Naive thymus-derived CD4-positive, alpha-beta T cell (primary cell): ENCODE measurements at regions not wholly inside any gene's neighbourhood (a gene's known extent, or its start where the extent isn't known, plus 50 kb on each side); places are given as distances from the start of the nearest gene placed in this dataset.

Experiments used
- ATAC-seq: fragments of 150-1000 bp; cut with Tn5 transposase; 2 replicates; pipeline ENCODE4 v1.10.0; 2021; ENCODE audit warnings: mild to moderate bottlenecking, moderate library complexity
- CTCF ChIA-PET: fragments of 350-600 bp; sonication (Branson Sonifier 250); formaldehyde crosslinking; loops from one replicate; lab custom pipeline; 2021; ENCODE audit warnings: antibody characterized with exemption; lab: Charles Lee
- POLR2A ChIA-PET: fragments of 350-600 bp; sonication (Branson Sonifier 250); formaldehyde crosslinking; loops from one replicate; lab custom pipeline; 2021; ENCODE audit warnings: antibody characterized with exemption, inconsistent platforms; lab: Charles Lee
- DNase-seq, 9 donors: peaks; one replicate each; pipeline versions ENCODE4 v3.0.0 to v3.0.0-alpha.2; 2020 to 2022; ENCODE audit warnings: mixed read lengths in 1 of 9
- H3K27ac ChIP-seq: one replicate; pipeline ENCODE4 v1.7.0; 2013; ENCODE audit warnings: mild to moderate bottlenecking, low read depth, low read length, moderate library complexity
- H3K27me3 ChIP-seq, 2 donors: one replicate each; pipeline ENCODE4 v1.7.0; 2013; ENCODE audit warnings: low read length in 2 of 2, mild to moderate bottlenecking in 2 of 2, moderate library complexity in 2 of 2; ENCODE audit not compliant: control insufficient read depth in 2 of 2, insufficient read depth in 2 of 2
- H3K36me3 ChIP-seq, 3 experiments: 1 replicate in 2 of 3; 2 replicates in 1 of 3; pipeline ENCODE4 v1.7.0; 2013; ENCODE audit warnings: low read length in 3 of 3, mild to moderate bottlenecking in 3 of 3, moderate library complexity in 1 of 3; ENCODE audit not compliant: insufficient read depth in 3 of 3, control insufficient read depth in 2 of 3
- H3K4me1 ChIP-seq, 2 donors: one replicate each; pipeline ENCODE4 v1.7.0; 2013; ENCODE audit warnings: low read length in 2 of 2, mild to moderate bottlenecking in 2 of 2, moderate library complexity in 1 of 2; ENCODE audit not compliant: control insufficient read depth in 2 of 2, insufficient read depth in 2 of 2
- H3K4me3 ChIP-seq: 2 replicates; pipeline ENCODE4 v1.7.0; 2013; ENCODE audit warnings: mild to moderate bottlenecking, low read length
- H3K9me3 ChIP-seq, 3 experiments: 1 replicate in 2 of 3; 2 replicates in 1 of 3; pipeline ENCODE4 v1.7.0; 2013; ENCODE audit warnings: low read length in 3 of 3; ENCODE audit not compliant: control insufficient read depth in 2 of 3
- H3K27ac Mint-ChIP-seq, 9 donors: one replicate each; pipeline ENCODE4 v1.8.0; 2020 to 2022; ENCODE audit warnings: mixed read lengths in 9 of 9, mild to moderate bottlenecking in 8 of 9, moderate library complexity in 5 of 9, inconsistent platforms in 2 of 9
- H3K27me3 Mint-ChIP-seq, 5 donors: one replicate each; pipeline ENCODE4 v1.8.0; 2021 to 2022; ENCODE audit warnings: mixed read lengths in 5 of 5, mild to moderate bottlenecking in 1 of 5
- H3K36me3 Mint-ChIP-seq, 5 donors: one replicate each; pipeline ENCODE4 v1.8.0; 2020 to 2022; ENCODE audit warnings: mixed read lengths in 5 of 5, mild to moderate bottlenecking in 3 of 5, inconsistent platforms in 1 of 5
- H3K4me1 Mint-ChIP-seq, 7 donors: one replicate each; pipeline ENCODE4 v1.8.0; 2020 to 2022; ENCODE audit warnings: mixed read lengths in 7 of 7, mild to moderate bottlenecking in 3 of 7, inconsistent platforms in 1 of 7
- H3K4me3 Mint-ChIP-seq, 10 donors: one replicate each; pipeline ENCODE4 v1.8.0; 2020 to 2022; ENCODE audit warnings: mild to moderate bottlenecking in 10 of 10, mixed read lengths in 10 of 10, moderate library complexity in 6 of 10, inconsistent platforms in 2 of 10
- H3K9me3 Mint-ChIP-seq, 11 donors: one replicate each; pipeline ENCODE4 v1.8.0; 2020 to 2022; ENCODE audit warnings: mixed read lengths in 11 of 11, mild to moderate bottlenecking in 4 of 11, inconsistent platforms in 1 of 11, moderate library complexity in 1 of 11
- intact Hi-C, 2 donors: fragments of 100-400 bp; cut with micrococcal nuclease; formaldehyde crosslinking; loops; one replicate each; pipeline ENCODE4 v1.15.1; 2023

DNA sequence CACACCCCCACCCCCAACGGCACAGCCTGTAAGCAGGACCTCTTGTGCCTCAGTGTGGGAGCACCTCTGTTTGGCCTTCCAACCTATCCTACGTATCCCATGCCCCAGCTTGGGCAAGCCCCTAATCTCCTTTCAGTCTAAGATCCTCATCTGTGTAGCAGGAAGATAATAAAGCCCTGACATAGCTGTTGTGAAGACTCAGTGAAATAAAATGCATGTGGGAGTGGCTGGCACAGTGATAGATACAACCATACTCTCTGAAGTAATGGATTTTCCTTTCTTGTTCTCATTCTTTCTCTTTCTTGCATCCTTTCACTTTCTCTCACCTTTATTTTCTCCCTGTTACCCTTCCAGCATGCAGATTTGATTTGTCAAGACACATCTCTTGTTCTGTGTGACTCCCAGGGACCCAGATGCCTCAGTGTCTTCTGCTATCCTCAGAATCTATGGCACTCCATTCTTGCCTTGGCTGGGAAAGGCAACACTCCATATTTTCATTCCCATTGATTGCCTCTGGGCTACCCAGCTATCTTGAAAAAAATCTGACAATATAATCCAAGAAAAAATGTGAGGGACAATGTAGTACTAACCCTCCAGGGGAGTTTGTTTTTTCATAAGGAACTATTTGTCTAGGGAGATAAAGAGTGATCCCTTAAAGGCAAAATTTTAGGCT is 207.2 kb upstream of the SETBP1 start:
- Mint-ChIP-seq H3K27ac (no peak overlapping the region), H3K36me3 (peaks cover 0 to 1% (median 0%) of the 10 kb centered on the region in 5 donors), H3K9me3 (peaks cover 0 to 25% (median 5%) of the 10 kb centered on the region in 11 donors), H3K4me3 (no peak overlapping the region), H3K4me1 (no peaks in the 10 kb centered on the region), H3K27me3 (peaks cover 0 to 3% (median 0%) of the 10 kb centered on the region in 5 donors)
- Histone ChIP-seq H3K4me3 (no peak overlapping the region), H3K27me3 (no peaks in the 10 kb centered on the region), H3K27ac (no peak overlapping the region), H3K9me3 (no peaks in the 10 kb centered on the region), H3K4me1 (no peaks in the 10 kb centered on the region), H3K36me3 (no peaks in the 10 kb centered on the region)
- intact Hi-C loops, result no loop called here
- ChIA-PET CTCF (no interaction called here), POLR2A (no interaction called here)
- no peak for DNase-seq
- no peak for ATAC-seq

DNA sequence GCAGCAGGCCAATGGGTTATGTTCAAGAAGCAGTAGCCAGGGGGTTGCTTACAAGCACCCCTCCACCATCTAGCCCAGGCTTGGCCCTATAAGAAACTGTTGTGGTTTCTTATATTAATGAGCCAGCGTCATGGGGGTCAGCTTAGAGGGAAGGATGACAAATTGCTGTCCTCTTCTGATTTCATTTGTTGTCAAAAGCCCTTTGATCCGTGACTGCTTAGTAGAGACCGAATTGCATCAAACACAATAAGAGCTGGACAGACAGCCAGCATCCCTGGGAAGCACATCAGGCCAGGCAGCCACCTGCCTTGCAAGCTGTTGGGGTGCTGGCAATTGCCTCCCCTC is 206.6 kb upstream of the SETBP1 start:
- ChIA-PET POLR2A (no interaction called here), CTCF (no interaction called here)
- Mint-ChIP-seq H3K4me1 (no peaks in the 10 kb centered on the region), H3K9me3 (peaks cover 0 to 28% (median 9%) of the 10 kb centered on the region in 11 donors), H3K27me3 (peaks cover 0 to 3% (median 0%) of the 10 kb centered on the region in 5 donors), H3K36me3 (peaks cover 0 to 4% (median 0%) of the 10 kb centered on the region in 5 donors), H3K4me3 (no peak overlapping the region), H3K27ac (no peak overlapping the region)
- Histone ChIP-seq H3K27me3 (no peaks in the 10 kb centered on the region), H3K36me3 (no peaks in the 10 kb centered on the region), H3K27ac (no peak overlapping the region), H3K4me1 (no peaks in the 10 kb centered on the region), H3K9me3 (no peaks in the 10 kb centered on the region), H3K4me3 (no peak overlapping the region)
- intact Hi-C loops, result no loop called here
- no peak for DNase-seq
- no peak for ATAC-seq

DNA sequence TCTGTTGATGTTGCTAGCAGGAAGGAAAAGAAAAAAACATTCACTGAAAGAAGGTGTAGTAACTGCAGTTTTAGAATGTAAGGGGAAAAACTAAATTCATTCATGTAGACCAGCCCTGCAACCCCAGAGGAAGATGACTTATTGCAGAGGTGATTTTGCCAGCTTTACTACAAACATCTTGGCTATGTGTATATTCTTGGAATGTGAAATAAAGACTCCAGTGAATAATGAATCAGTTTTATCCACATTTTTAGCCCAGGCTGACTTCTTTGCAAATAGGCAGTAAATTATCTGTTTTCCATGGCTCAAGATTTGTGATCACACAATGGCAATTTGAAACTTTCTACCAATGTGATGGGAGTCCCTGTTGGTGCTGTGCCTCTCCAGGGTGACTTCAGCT is 206.1 kb upstream of the SETBP1 start:
- intact Hi-C loops, result no loop called here
- DNase-seq, result no peak
- ATAC-seq, result no peak
- H3K4me1 Mint-ChIP-seq, result no peaks in the 10 kb centered on the region
- POLR2A ChIA-PET, result no interaction called here
- H3K27me3 Mint-ChIP-seq, result peaks cover 0 to 3% (median 0%) of the 10 kb centered on the region in 5 donors
- Histone ChIP-seq H3K27me3 (no peaks in the 10 kb centered on the region), H3K9me3 (no peaks in the 10 kb centered on the region), H3K4me1 (no peaks in the 10 kb centered on the region), H3K36me3 (no peaks in the 10 kb centered on the region), H3K27ac (no peak overlapping the region), H3K4me3 (no peak overlapping the region)
- H3K4me3 Mint-ChIP-seq, result no peak overlapping the region
- CTCF ChIA-PET, result no interaction called here
- H3K27ac Mint-ChIP-seq, result no peak overlapping the region
- peaks cover 0 to 28% (median 10%) of the 10 kb centered on the region in 11 donors for H3K9me3 Mint-ChIP-seq
- H3K36me3 Mint-ChIP-seq, result peaks cover 0 to 4% (median 0%) of the 10 kb centered on the region in 5 donors

DNA sequence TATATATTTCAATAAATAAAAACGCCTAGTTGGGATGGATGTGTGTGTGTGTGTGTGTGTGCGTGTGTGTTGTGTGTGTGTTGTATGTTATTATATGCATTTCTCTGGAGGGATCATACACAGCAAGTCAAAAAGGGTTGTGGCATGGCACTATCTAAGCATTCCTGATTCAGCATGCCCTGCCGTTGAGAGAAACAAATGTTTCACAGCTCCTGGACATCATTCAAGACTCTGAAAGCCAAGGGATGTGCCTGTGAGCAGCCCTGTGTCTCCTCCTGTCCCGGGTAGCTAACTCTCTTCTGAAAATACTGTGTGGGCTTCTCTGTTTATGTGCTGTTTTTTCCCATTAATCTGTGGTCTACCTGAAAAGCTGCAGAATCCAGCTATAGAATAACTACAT is 197.9 kb upstream of the SETBP1 start:
- H3K4me1 Mint-ChIP-seq, result no peaks in the 10 kb centered on the region
- Histone ChIP-seq H3K27ac (no peak overlapping the region), H3K4me3 (no peak overlapping the region), H3K9me3 (no peaks in the 10 kb centered on the region), H3K4me1 (no peaks in the 10 kb centered on the region), H3K27me3 (no peaks in the 10 kb centered on the region), H3K36me3 (no peaks in the 10 kb centered on the region)
- intact Hi-C loops, result no loop called here
- DNase-seq, result no peak
- ChIA-PET POLR2A (no interaction called here), CTCF (no interaction called here)
- peaks cover 0 to 4% (median 0%) of the 10 kb centered on the region in 5 donors for H3K36me3 Mint-ChIP-seq
- H3K9me3 Mint-ChIP-seq, result peaks cover 1 to 38% (median 17%) of the 10 kb centered on the region in 11 donors
- no peak for ATAC-seq
- H3K4me3 Mint-ChIP-seq, result no peak overlapping the region
- H3K27ac Mint-ChIP-seq, result no peak overlapping the region
- H3K27me3 Mint-ChIP-seq, result no peaks in the 10 kb centered on the region

DNA sequence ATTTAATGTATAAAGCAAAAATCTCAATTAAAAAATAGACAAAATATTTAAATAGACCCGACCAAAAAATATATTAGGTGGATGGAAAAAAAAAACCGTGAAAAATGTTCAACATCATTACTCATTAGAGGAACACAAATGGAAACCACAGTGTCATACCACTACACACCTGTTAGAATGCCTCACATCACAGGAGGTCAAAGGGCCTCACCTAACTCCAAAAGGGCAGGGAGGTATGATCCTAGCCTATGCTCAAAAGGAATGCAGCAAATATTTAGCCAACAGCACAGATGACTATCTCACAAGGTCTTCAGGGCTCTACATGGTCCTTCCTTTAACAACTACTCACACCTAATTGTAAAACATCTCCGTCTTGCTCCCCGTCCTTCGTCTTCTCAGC is 185.5 kb upstream of the SETBP1 start:
- DNase-seq (no peak), ATAC-seq (no peak)
- Histone ChIP-seq H3K9me3 (no peaks in the 10 kb centered on the region), H3K4me1 (no peaks in the 10 kb centered on the region), H3K27me3 (no peaks in the 10 kb centered on the region), H3K27ac (no peak overlapping the region), H3K4me3 (no peak overlapping the region), H3K36me3 (no peaks in the 10 kb centered on the region)
- CTCF ChIA-PET, result no interaction called here
- H3K9me3 Mint-ChIP-seq, result peaks cover 0 to 10% (median 0%) of the 10 kb centered on the region in 11 donors
- no peaks in the 10 kb centered on the region for H3K36me3 Mint-ChIP-seq
- H3K27me3 Mint-ChIP-seq, result no peaks in the 10 kb centered on the region
- POLR2A ChIA-PET, result no interaction called here
- H3K27ac Mint-ChIP-seq, result no peak overlapping the region
- H3K4me1 Mint-ChIP-seq, result peaks cover 0 to 11% (median 0%) of the 10 kb centered on the region in 7 donors
- intact Hi-C loops, result no loop called here
- H3K4me3 Mint-ChIP-seq, result no peak overlapping the region

DNA sequence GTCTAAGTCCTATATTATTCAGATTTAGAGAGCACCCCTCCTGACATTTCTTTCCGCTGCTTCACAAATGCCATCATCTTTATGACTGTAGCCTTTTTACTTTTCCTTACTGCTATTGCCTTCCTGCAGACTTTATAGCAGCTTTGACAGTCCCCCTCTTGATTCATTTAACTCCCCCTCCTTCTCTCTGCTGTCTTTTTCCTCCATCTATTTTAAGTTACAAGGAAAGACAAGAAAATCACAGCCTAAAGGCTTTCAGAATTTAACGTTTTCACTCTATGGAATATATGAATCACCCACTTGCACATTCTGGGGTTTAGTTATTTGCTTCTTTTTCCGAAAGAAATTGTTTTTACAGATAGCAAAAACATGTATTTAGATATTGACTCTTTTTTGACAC is 183.4 kb upstream of the SETBP1 start:
- Mint-ChIP-seq H3K27ac (no peak overlapping the region), H3K4me3 (no peak overlapping the region), H3K9me3 (peaks cover 0 to 7% (median 0%) of the 10 kb centered on the region in 11 donors), H3K27me3 (no peaks in the 10 kb centered on the region), H3K36me3 (no peaks in the 10 kb centered on the region), H3K4me1 (peaks cover 0 to 25% (median 5%) of the 10 kb centered on the region in 7 donors)
- intact Hi-C loops, result no loop called here
- CTCF ChIA-PET, result no interaction called here
- H3K27ac ChIP-seq, result no peak overlapping the region
- no peaks in the 10 kb centered on the region for H3K27me3 ChIP-seq
- ATAC-seq (no peak), DNase-seq (no peak)
- H3K9me3 ChIP-seq, result no peaks in the 10 kb centered on the region
- no peaks in the 10 kb centered on the region for H3K4me1 ChIP-seq
- no peaks in the 10 kb centered on the region for H3K36me3 ChIP-seq
- POLR2A ChIA-PET, result no interaction called here
- H3K4me3 ChIP-seq, result no peak overlapping the region

DNA sequence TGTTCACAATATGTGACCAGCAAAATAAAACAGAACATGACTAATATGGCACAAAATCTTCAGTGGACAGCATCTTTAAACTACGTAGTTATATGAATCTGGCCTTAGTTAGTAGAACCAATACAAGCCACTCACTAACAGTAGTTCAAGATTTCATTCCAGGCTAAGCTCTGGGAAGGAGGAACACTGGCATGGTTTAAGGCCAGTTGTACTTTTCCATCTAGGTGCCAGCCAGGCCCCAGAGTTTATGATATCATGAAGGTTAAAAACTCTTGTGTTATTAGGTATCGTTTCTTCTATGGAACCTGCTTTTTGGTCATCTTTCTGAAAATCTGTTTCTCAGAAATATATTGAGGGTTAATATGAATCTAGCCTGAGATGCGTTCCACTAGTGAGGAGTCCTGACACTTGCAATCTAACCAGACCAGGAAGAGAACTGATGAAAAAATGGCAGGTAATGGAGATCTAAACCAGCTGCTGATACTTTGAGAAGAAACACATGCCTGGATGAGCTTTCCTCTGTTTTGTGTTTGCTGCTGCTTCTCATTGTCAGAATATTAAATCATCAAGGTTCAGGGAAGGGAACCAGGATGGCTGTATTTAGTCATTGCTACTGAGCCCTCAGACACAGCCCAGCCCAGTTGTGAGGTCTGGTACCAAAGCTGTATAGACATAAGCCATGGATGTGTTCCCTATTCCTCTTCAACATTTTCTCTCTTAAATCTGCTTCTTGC is 182.8 kb upstream of the SETBP1 start:
- Histone ChIP-seq H3K27ac (no peak overlapping the region), H3K27me3 (no peaks in the 10 kb centered on the region), H3K36me3 (no peaks in the 10 kb centered on the region), H3K9me3 (no peaks in the 10 kb centered on the region), H3K4me1 (no peaks in the 10 kb centered on the region), H3K4me3 (no peak overlapping the region)
- CTCF ChIA-PET, result no interaction called here
- POLR2A ChIA-PET, result no interaction called here
- Mint-ChIP-seq H3K27ac (no peak overlapping the region), H3K36me3 (no peaks in the 10 kb centered on the region), H3K27me3 (no peaks in the 10 kb centered on the region), H3K4me3 (no peak overlapping the region), H3K9me3 (peaks cover 0 to 4% (median 0%) of the 10 kb centered on the region in 11 donors), H3K4me1 (peaks cover 0 to 29% (median 8%) of the 10 kb centered on the region in 7 donors)
- intact Hi-C loops, result no loop called here
- ATAC-seq (no peak), DNase-seq (no peak)
